Stimulated activated CD4-positive, alpha-beta T cell treated with anti-CD3 and anti-CD28 coated beads, TNF-alpha, amount 100 ng/mL, for 24 hours (primary cell): ENCODE measurements at regions not wholly inside any gene's neighbourhood (a gene's known extent, or its start where the extent isn't known, plus 50 kb on each side); places are given as distances from the start of the nearest gene placed in this dataset.
A peak's percentile ranks its signal among the peaks of the same experiment; 100 is the strongest.

Experiments
- DNase-seq, 3 experiments: peaks; one replicate each; pipeline ENCODE4 v3.0.0-alpha.2; 2020; ENCODE audit warnings: low read depth in 3 of 3

GRCh38 chr20:61119794-61120410 is 132.2 kb upstream of the CDH4 start:
- no peak for DNase-seq

- DNase-seq = peak in 2 of 3 experiments; percentile 9 to 27
Measured at GRCh38 chr20:61120595-61121515, 131.2 kb upstream of the CDH4 start.

GRCh38 chr20:61121661-61122060 is 130.4 kb upstream of the CDH4 start:
- no peak for DNase-seq

- no peak for DNase-seq
Measured at GRCh38 chr20:61123286-61123685, 128.8 kb upstream of the CDH4 start.

GRCh38 chr20:61123751-61124368 is 128.2 kb upstream of the CDH4 start:
- no peak for DNase-seq

GRCh38 chr20:61125076-61125475 is 127.0 kb upstream of the CDH4 start:
- DNase-seq = no peak

GRCh38 chr20:61125546-61126180 is 126.4 kb upstream of the CDH4 start:
- DNase-seq = no peak

GRCh38 chr20:61126369-61127195 is 125.5 kb upstream of the CDH4 start:
- no peak for DNase-seq

GRCh38 chr20:61127311-61128039 is 124.6 kb upstream of the CDH4 start:
- no peak for DNase-seq

- DNase-seq = no peak
Measured at GRCh38 chr20:61128701-61129269, 123.3 kb upstream of the CDH4 start.

GRCh38 chr20:61129311-61129710 is 122.8 kb upstream of the CDH4 start:
- DNase-seq = no peak

GRCh38 chr20:61130156-61130555 is 121.9 kb upstream of the CDH4 start:
- no peak for DNase-seq

- DNase-seq = no peak
Measured at GRCh38 chr20:61131944-61132343, 120.1 kb upstream of the CDH4 start.

- DNase-seq = no peak
Measured at GRCh38 chr20:61133611-61134010, 118.5 kb upstream of the CDH4 start.

- no peak for DNase-seq
Measured at GRCh38 chr20:61134296-61135030, 117.6 kb upstream of the CDH4 start.

GRCh38 chr20:61135266-61135665 is 116.8 kb upstream of the CDH4 start:
- no peak for DNase-seq

GRCh38 chr20:61135968-61136367 is 116.1 kb upstream of the CDH4 start:
- no peak for DNase-seq

GRCh38 chr20:61138566-61138965 is 113.5 kb upstream of the CDH4 start:
- DNase-seq = no peak

- DNase-seq = no peak
Measured at GRCh38 chr20:61139031-61139430, 113.0 kb upstream of the CDH4 start.

- DNase-seq = no peak
Measured at GRCh38 chr20:61140576-61140975, 111.5 kb upstream of the CDH4 start.
